ENCODE measurements at regions not wholly inside any gene's neighbourhood (a gene's known extent, or its start where the extent isn't known, plus 50 kb on each side); places are given as distances from the start of the nearest gene placed in this dataset.
"Not testable (repeated sequence)": the region's sequence is repeated elsewhere in the genome, so short reads cannot be mapped to it uniquely, and the experiment has no call there.

DNA sequence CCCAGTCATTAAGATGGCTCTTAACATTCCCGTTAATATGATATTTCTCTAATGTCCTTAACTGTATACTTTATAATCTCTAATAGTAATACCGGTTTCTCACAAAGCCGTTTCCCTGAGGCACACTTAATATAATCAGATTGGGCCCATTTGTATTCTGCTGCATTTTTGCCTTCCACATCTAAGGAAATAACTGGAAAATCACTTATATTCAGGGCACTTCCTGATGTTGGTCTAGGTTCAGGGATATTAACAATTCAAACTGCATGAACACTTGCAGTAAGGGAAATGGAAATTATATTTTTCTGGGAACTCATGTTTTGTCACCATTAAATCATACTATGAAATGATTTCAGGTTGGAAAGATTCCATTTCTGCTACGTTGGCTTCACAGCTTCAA, 119.8 kb downstream of the TPR start:
- Mint-ChIP-seq H3K9me3 (ENCODE audit: unreplicated experiment) (no peaks in the 10 kb centered on the region), H3K27ac (ENCODE audit: unreplicated experiment) (no peak overlapping the region), H3K27me3 (ENCODE audit: unreplicated experiment) (no peaks in the 10 kb centered on the region), H3K4me1 (ENCODE audit: unreplicated experiment) (no peaks in the 10 kb centered on the region), H3K4me3 (ENCODE audit: unreplicated experiment) (no peak overlapping the region), H3K36me3 (ENCODE audit: low read depth, unreplicated experiment) (no peaks in the 10 kb centered on the region)
- no peak for DNase-seq (ENCODE audit: low spot score)
- TF ChIP-seq, protein P1, sequence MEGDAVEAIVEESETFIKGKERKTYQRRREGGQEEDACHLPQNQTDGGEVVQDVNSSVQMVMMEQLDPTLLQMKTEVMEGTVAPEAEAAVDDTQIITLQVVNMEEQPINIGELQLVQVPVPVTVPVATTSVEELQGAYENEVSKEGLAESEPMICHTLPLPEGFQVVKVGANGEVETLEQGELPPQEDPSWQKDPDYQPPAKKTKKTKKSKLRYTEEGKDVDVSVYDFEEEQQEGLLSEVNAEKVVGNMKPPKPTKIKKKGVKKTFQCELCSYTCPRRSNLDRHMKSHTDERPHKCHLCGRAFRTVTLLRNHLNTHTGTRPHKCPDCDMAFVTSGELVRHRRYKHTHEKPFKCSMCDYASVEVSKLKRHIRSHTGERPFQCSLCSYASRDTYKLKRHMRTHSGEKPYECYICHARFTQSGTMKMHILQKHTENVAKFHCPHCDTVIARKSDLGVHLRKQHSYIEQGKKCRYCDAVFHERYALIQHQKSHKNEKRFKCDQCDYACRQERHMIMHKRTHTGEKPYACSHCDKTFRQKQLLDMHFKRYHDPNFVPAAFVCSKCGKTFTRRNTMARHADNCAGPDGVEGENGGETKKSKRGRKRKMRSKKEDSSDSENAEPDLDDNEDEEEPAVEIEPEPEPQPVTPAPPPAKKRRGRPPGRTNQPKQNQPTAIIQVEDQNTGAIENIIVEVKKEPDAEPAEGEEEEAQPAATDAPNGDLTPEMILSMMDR (IDR thresholded peaks at IDR 0.05; ENCODE audit: unreplicated experiment), result no peak

DNA sequence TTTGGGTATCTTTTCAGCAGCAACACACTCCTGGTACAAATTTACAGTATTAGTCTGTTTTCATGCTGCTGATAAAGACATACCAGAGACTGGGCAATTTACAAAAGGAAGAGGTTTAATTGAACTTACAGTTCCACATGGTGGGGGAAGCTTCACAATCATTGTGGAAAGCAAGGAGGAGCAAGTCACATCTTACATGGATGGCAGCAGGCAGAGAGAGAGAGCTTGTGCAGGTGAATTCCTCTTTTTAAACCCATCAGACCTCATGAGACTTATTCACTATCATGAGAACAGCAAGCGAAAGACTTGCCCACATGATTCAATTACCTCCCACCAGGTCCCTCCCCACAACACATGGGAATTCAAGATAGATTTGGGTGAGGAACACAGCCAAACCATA, 124.5 kb downstream of the TPR start:
- DNase-seq (ENCODE audit: low spot score), result no peak
- peaks cover 3% of the 10 kb centered on the region for H3K36me3 Mint-ChIP-seq (ENCODE audit: low read depth, unreplicated experiment)
- H3K27ac Mint-ChIP-seq (ENCODE audit: unreplicated experiment), result no peak overlapping the region
- H3K4me3 Mint-ChIP-seq (ENCODE audit: unreplicated experiment), result no peak overlapping the region
- H3K9me3 Mint-ChIP-seq (ENCODE audit: unreplicated experiment), result no peaks in the 10 kb centered on the region
- H3K27me3 Mint-ChIP-seq (ENCODE audit: unreplicated experiment), result no peaks in the 10 kb centered on the region
- TF ChIP-seq, protein P1 (IDR thresholded peaks at IDR 0.05; ENCODE audit: unreplicated experiment), result no peak
- no peaks in the 10 kb centered on the region for H3K4me1 Mint-ChIP-seq (ENCODE audit: unreplicated experiment)

DNA sequence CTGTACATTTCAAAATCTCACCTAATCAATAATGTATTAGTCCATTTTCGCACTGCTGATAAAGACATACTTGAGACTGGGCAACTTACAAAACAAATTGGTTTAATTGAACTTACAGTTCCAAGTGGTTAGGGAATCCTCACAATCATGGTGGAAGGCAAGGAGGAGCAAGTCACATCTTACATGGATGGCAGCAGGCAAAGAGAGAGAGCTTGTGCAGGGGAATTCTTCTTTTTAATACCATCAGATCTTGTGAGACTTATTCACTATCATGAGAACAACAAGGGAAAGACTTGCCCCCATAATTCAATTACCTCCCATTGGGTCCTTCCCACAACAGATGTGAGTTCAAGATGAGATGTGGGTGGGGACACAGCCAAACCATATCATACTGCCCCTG, 126.4 kb downstream of the TPR start:
- H3K9me3 Mint-ChIP-seq (ENCODE audit: unreplicated experiment); H3K27me3 Mint-ChIP-seq (ENCODE audit: unreplicated experiment); H3K4me1 Mint-ChIP-seq (ENCODE audit: unreplicated experiment); H3K4me3 Mint-ChIP-seq (ENCODE audit: unreplicated experiment); H3K27ac Mint-ChIP-seq (ENCODE audit: unreplicated experiment); H3K36me3 Mint-ChIP-seq (ENCODE audit: low read depth, unreplicated experiment); DNase-seq (ENCODE audit: low spot score): not testable (repeated sequence)

DNA sequence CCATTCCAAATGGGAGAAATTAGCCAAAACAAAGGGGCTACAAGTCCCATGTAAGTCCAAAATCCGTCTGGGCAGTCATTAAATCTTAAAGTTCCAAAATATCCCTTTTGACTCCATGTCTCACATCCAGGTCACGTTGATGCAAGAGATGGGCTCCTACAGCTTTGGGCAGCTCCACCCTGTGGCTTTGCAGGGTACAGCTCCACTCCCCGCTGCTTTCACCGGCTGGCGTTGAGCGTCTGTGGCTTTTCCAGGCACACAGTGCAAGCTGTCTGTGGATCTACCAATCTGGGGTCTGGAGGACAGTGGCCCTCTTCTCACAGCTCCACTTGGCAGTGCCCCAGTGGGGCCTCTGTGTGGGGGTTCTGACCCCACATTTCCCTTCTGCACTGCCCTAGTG, 130.2 kb downstream of the TPR start:
- no peaks in the 10 kb centered on the region for H3K9me3 Mint-ChIP-seq (ENCODE audit: unreplicated experiment)
- no peaks in the 10 kb centered on the region for H3K27me3 Mint-ChIP-seq (ENCODE audit: unreplicated experiment)

More for the DNA sequence above, 130.2 kb downstream of the TPR start:
- peak; percentile 11 for DNase-seq (ENCODE audit: low spot score)
- Mint-ChIP-seq H3K27ac (ENCODE audit: unreplicated experiment) (no peak overlapping the region), H3K36me3 (ENCODE audit: low read depth, unreplicated experiment) (peaks cover 3% of the 10 kb centered on the region), H3K4me1 (ENCODE audit: unreplicated experiment) (no peaks in the 10 kb centered on the region), H3K4me3 (ENCODE audit: unreplicated experiment) (no peak overlapping the region)
- TF ChIP-seq, protein P1 (IDR thresholded peaks at IDR 0.05; ENCODE audit: unreplicated experiment), result no peak

Measured in endothelial cell (in vitro differentiated cells).